Neural progenitor cell (in vitro differentiated cells): ENCODE measurements at regions not wholly inside any gene's neighbourhood (a gene's known extent, or its start where the extent isn't known, plus 50 kb on each side); places are given as distances from the start of the nearest gene placed in this dataset.

Source experiments
- DNase-seq: peaks from one replicate; pipeline ENCODE4 v3.0.0-alpha.2; 2016; ENCODE audit warnings: low spot score
- H2AFZ ChIP-seq: fragments of 200-600 bp; sonication (generic); replicated peaks from 2 replicates; pipeline ENCODE4 v1.6.1; 2016; ENCODE audit warnings: antibody characterized with exemption
- H3F3A ChIP-seq: fragments of 200-600 bp; sonication (generic); 2 replicates; pipeline ENCODE4 v1.6.1; 2016; ENCODE audit warnings: antibody characterized with exemption, low read depth
- H3K27ac ChIP-seq: fragments of 200-600 bp; sonication (generic); 2 replicates; pipeline ENCODE4 v1.5.1; 2016; ENCODE audit warnings: mild to moderate bottlenecking
- H3K27me3 ChIP-seq: fragments of 200-600 bp; sonication (generic); 2 replicates; pipeline ENCODE4 v1.6.1; 2016; ENCODE audit warnings: mild to moderate bottlenecking, moderate library complexity
- H3K36me3 ChIP-seq: fragments of 200-600 bp; sonication (generic); 2 replicates; pipeline ENCODE4 v1.5.1; 2016
- H3K4me1 ChIP-seq: fragments of 200-600 bp; sonication (generic); 2 replicates; pipeline ENCODE4 v1.6.1; 2016; ENCODE audit warnings: mixed run types
- H3K4me2 ChIP-seq: fragments of 200-600 bp; sonication (generic); 2 replicates; pipeline ENCODE4 v1.6.1; 2016
- H3K4me3 ChIP-seq: fragments of 200-600 bp; sonication (generic); 2 replicates; pipeline ENCODE4 v1.5.1; 2016
- H3K79me2 ChIP-seq: fragments of 200-600 bp; sonication (generic); 2 replicates; pipeline ENCODE4 v1.6.1; 2016; ENCODE audit warnings: low read depth
- H3K9ac ChIP-seq: fragments of 200-600 bp; sonication (generic); 2 replicates; pipeline ENCODE4 v1.6.1; 2016
- H3K9me3 ChIP-seq: fragments of 200-600 bp; sonication (generic); 2 replicates; pipeline ENCODE4 v1.5.1; 2016; ENCODE audit warnings: low read depth
- H4K20me1 ChIP-seq: fragments of 200-600 bp; sonication (generic); 2 replicates; pipeline ENCODE4 v1.6.1; 2016; ENCODE audit warnings: low read depth
- H3K27ac Mint-ChIP-seq: 3 replicates; pipeline ENCODE4 v1.8.0; 2021; ENCODE audit warnings: mixed read lengths
- H3K27me3 Mint-ChIP-seq: 2 replicates; pipeline ENCODE4 v1.8.0; 2022; ENCODE audit warnings: low read depth, mild to moderate bottlenecking, inconsistent platforms, moderate library complexity, mixed read lengths; ENCODE audit not compliant: insufficient read depth
- H3K36me3 Mint-ChIP-seq: 3 replicates; pipeline ENCODE4 v1.8.0; 2021; ENCODE audit warnings: mixed read lengths
- H3K4me1 Mint-ChIP-seq: 3 replicates; pipeline ENCODE4 v1.8.0; 2021; ENCODE audit warnings: mixed read lengths
- H3K4me3 Mint-ChIP-seq: 3 replicates; pipeline ENCODE4 v1.8.0; 2021; ENCODE audit warnings: mild to moderate bottlenecking, moderate library complexity, mixed read lengths
- H3K9me3 Mint-ChIP-seq: 3 replicates; pipeline ENCODE4 v1.8.0; 2020; ENCODE audit warnings: mixed read lengths
- CTCF ChIP-seq: fragments of 200-600 bp; sonication (generic); IDR thresholded peaks from 2 replicates; pipeline ENCODE4 v1.5.1; 2017; ENCODE audit warnings: antibody characterized with exemption, mild to moderate bottlenecking
- EZH2 ChIP-seq: fragments of 200-600 bp; sonication (generic); IDR thresholded peaks from 2 replicates; pipeline ENCODE4 v1.6.1; 2017; ENCODE audit warnings: antibody characterized with exemption, mild to moderate bottlenecking, moderate library complexity
- EZH2phosphoT487 ChIP-seq: fragments of 200-600 bp; sonication (generic); IDR thresholded peaks from 2 replicates; pipeline ENCODE4 v1.6.1; 2017; ENCODE audit warnings: antibody characterized with exemption

DNA sequence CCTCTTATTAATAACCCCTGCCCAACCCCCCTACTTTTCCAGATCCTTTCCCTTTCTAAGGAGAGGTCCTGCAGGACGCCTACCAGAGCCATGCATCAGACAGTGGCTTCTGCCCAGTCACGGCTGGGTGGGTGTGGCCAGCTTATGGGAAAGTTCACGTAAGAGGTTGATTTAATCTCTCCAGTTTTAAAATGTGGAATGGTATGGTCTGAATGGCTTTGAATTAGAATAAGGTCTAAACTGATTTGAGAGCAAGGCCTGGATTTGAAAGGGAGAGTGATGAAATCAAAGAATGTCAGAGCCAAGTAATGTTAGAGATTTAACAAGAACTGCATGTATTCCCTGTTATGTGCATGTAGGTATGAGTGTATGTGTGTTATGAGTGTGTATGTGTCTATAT, 275.7 kb downstream of the PAX1 start:
- no peak overlapping the region for H3K4me2 ChIP-seq
- H3K9ac ChIP-seq, result no peak overlapping the region
- no peaks in the 10 kb centered on the region for H3K36me3 ChIP-seq
- no peak for TF ChIP-seq EZH2
- no peak for TF ChIP-seq CTCF
- no peak for TF ChIP-seq EZH2phosphoT487
- no peaks in the 10 kb centered on the region for H3F3A ChIP-seq
- no peak for DNase-seq
- no peaks in the 10 kb centered on the region for H3K79me2 ChIP-seq
- H3K27ac Mint-ChIP-seq, result no peak overlapping the region
- H3K4me3 Mint-ChIP-seq, result no peak overlapping the region
- H3K27me3 Mint-ChIP-seq, result peaks cover 4% of the 10 kb centered on the region
- H3K4me1 ChIP-seq, result peaks cover 6% of the 10 kb centered on the region
- H3K27ac ChIP-seq, result no peak overlapping the region
- no peaks in the 10 kb centered on the region for H3K36me3 Mint-ChIP-seq
- H3K4me1 Mint-ChIP-seq, result peaks cover 7% of the 10 kb centered on the region
- H4K20me1 ChIP-seq, result no peaks in the 10 kb centered on the region
- no peak overlapping the region for H2AFZ ChIP-seq
- peaks cover 2% of the 10 kb centered on the region for H3K9me3 Mint-ChIP-seq
- H3K4me3 ChIP-seq, result no peak overlapping the region
- H3K9me3 ChIP-seq, result no peaks in the 10 kb centered on the region
- no peaks in the 10 kb centered on the region for H3K27me3 ChIP-seq

DNA sequence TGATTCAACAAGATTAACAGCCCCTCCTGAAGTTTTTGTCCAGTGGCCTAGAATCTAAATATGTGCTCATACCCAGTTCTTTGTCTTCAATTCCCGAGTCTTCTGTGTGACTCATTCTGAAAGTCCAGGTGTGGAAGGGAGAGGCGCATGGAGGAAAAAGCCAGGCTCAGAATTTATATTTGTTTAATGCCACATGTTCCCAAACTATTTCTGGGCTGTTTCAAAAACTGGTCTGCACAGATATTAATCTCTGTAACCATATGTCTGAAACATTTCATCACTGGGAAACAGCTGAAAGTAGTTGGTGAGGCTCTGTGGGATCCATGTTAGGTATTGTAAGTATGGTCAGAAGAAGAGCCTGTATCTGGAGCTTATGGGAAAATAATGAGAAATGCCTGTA, 266.0 kb downstream of the PAX1 start:
- Histone ChIP-seq H3F3A (no peaks in the 10 kb centered on the region), H3K4me3 (no peak overlapping the region), H3K36me3 (no peaks in the 10 kb centered on the region), H3K27me3 (no peaks in the 10 kb centered on the region), H2AFZ (no peak overlapping the region), H3K9me3 (no peaks in the 10 kb centered on the region), H3K79me2 (no peaks in the 10 kb centered on the region), H4K20me1 (no peaks in the 10 kb centered on the region), H3K27ac (no peak overlapping the region), H3K9ac (no peak overlapping the region), H3K4me2 (no peak overlapping the region), H3K4me1 (no peaks in the 10 kb centered on the region)
- H3K9me3 Mint-ChIP-seq, result peaks cover 5% of the 10 kb centered on the region
- DNase-seq, result no peak
- H3K4me3 Mint-ChIP-seq, result no peak overlapping the region
- H3K36me3 Mint-ChIP-seq, result no peaks in the 10 kb centered on the region
- H3K4me1 Mint-ChIP-seq, result no peaks in the 10 kb centered on the region
- H3K27ac Mint-ChIP-seq, result no peak overlapping the region
- no peaks in the 10 kb centered on the region for H3K27me3 Mint-ChIP-seq
- TF ChIP-seq CTCF (no peak), EZH2phosphoT487 (no peak), EZH2 (no peak)

GRCh38 chr20:21968486-21968885, 263.0 kb downstream of the PAX1 start:
- H3F3A ChIP-seq, result no peaks in the 10 kb centered on the region
- no peak overlapping the region for H3K9ac ChIP-seq
- Mint-ChIP-seq H3K9me3 (peaks cover 1% of the 10 kb centered on the region), H3K27ac (no peak overlapping the region), H3K4me1 (no peaks in the 10 kb centered on the region), H3K27me3 (no peaks in the 10 kb centered on the region), H3K4me3 (no peak overlapping the region), H3K36me3 (no peaks in the 10 kb centered on the region)
- DNase-seq, result no peak
- H3K27ac ChIP-seq, result no peak overlapping the region
- no peaks in the 10 kb centered on the region for H3K36me3 ChIP-seq
- H3K79me2 ChIP-seq, result no peaks in the 10 kb centered on the region
- no peak for TF ChIP-seq EZH2phosphoT487
- no peaks in the 10 kb centered on the region for H4K20me1 ChIP-seq
- no peaks in the 10 kb centered on the region for H3K4me1 ChIP-seq
- no peak overlapping the region for H2AFZ ChIP-seq
- H3K9me3 ChIP-seq, result no peaks in the 10 kb centered on the region
- H3K4me2 ChIP-seq, result no peak overlapping the region
- H3K4me3 ChIP-seq, result no peak overlapping the region
- no peaks in the 10 kb centered on the region for H3K27me3 ChIP-seq

- H3K4me1 Mint-ChIP-seq, result no peaks in the 10 kb centered on the region
- Histone ChIP-seq H3K4me1 (no peaks in the 10 kb centered on the region), H3K9me3 (peaks cover 5% of the 10 kb centered on the region), H3K79me2 (no peaks in the 10 kb centered on the region), H3K36me3 (no peaks in the 10 kb centered on the region), H2AFZ (no peak overlapping the region), H3K27me3 (no peaks in the 10 kb centered on the region), H3K4me2 (no peak overlapping the region), H3K27ac (no peak overlapping the region), H3K9ac (no peak overlapping the region), H3K4me3 (no peak overlapping the region), H4K20me1 (no peaks in the 10 kb centered on the region), H3F3A (no peaks in the 10 kb centered on the region)
- TF ChIP-seq EZH2 (no peak), CTCF (no peak), EZH2phosphoT487 (no peak)
- no peaks in the 10 kb centered on the region for H3K36me3 Mint-ChIP-seq
- no peaks in the 10 kb centered on the region for H3K27me3 Mint-ChIP-seq
- H3K9me3 Mint-ChIP-seq, result peaks cover 6% of the 10 kb centered on the region
- H3K27ac Mint-ChIP-seq, result no peak overlapping the region
- no peak overlapping the region for H3K4me3 Mint-ChIP-seq
- DNase-seq, result no peak
Observed at GRCh38 chr20:21967481-21967880, 262.0 kb downstream of the PAX1 start.
